HG02798 (cell line): ENCODE measurements at regions not wholly inside any gene's neighbourhood (a gene's known extent, or its start where the extent isn't known, plus 50 kb on each side); places are given as distances from the start of the nearest gene placed in this dataset.
"Not testable (repeated sequence)": the region's sequence is repeated elsewhere in the genome, so short reads cannot be mapped to it uniquely, and the experiment has no call there.

ENCODE experiments used
- ATAC-seq: cut with Tn5 transposase; IDR thresholded peaks from one replicate; pipeline ENCODE4 v1.9.1; 2021; ENCODE audit warnings: mild to moderate bottlenecking; ENCODE audit not compliant: unreplicated experiment, poor library complexity

DNA sequence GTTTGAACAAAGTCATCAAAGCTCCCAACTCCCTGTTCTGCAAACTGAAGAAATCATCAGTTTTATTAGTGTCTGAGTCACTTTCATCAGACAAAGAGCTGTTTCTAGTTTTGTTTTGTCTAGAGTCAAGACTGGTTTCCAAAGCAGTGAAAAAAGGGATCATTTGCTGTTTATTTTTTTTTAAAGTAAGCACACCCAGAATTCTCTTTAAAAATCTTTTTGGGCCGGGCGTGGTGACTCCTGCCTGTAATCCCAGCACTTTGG, 972.0 kb upstream of the CELF2 start:
- ATAC-seq = no peak

DNA sequence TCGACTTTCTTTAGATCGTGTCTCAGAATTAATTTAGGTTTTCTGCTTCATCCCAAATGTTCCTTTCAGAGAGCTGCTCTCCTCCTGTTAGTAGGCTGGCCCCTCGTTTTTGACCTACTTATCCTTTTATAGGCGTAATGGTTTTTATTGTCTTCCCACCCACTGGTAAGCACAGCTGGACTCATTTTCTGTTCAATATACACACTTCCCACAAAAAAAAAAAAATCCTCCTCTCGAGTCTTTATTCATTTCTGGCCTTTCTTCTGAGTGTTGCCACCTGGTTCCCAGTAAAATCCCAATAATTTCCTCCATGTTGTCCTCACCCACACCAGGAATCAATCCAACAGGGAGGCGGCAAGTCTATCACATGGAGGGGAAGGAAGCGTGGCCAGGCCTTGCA, 970.2 kb upstream of the CELF2 start:
- ATAC-seq = no peak

DNA sequence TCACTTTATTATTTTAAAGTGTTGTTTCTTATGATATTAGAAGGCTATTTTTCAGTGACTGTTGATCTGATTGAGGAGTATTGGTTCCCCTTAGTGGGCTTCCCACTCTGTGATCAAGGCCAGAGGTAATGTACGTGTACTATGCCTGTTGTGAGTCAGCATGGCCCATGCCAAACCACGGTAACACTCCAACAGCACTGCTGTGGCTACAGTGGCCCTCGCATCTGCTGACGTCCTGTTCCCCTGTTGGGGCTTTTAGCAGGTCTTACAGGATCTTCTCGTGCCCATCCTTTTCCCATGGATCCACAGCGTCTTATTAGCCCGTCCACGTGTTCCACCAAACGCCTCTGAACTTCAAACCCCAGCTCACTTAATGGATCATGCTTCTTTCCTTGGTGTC, 964.6 kb upstream of the CELF2 start:
- ATAC-seq = no peak

DNA sequence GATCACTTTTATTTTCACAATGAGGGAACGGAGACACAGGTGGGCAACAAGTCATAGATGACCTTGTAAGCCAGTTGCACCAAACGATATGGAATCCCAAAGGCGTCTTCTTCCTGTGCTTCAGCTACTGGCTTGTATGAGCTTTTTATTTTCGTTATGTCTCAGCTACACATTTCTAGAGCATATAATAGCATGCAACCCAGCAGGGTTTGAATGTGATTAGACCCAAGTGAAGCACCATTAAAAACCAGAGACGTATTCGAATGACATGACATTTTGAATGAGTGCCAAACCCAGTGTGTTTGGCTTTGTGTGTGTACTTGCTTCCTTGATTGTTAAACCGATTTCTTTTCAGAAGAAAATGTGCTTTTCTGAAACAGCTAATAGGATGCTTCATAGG, 963.2 kb upstream of the CELF2 start:
- ATAC-seq = no peak

DNA sequence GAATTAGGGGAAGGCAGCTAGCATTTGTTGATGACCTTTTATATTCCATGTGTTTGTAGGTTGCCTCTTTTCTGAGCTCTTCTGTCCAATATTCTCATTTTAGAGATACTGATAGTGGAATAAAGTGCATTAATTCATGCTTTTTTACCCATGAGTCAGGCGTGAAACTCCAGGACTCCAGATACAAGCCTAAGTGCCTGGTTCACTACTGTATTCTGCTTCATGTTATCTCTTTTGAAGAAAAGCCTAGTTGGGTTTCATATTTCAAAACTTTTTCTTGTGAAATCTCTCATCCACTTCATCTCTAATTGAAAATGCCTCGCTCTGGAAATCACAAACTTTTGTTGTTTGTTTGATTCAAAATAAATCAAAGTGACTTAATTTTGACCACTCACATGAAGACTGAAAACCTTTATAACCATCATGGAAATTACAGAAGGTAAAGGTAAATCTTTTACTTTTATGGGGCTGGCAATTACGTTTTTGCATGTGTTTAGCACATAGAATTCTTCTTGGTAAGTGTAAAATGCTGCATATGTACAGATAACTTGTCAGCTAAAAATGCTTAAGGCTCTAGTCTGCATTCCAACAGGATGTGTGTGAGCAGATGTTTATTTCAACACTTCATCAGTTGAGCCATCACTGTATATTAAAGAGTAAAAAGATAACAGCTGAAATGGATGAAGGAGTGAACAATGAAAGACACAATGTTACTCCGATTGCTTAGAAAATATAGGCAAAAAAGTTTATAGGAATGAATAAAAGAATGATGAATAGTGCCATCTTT, 961.8 kb upstream of the CELF2 start:
- no peak for ATAC-seq

DNA sequence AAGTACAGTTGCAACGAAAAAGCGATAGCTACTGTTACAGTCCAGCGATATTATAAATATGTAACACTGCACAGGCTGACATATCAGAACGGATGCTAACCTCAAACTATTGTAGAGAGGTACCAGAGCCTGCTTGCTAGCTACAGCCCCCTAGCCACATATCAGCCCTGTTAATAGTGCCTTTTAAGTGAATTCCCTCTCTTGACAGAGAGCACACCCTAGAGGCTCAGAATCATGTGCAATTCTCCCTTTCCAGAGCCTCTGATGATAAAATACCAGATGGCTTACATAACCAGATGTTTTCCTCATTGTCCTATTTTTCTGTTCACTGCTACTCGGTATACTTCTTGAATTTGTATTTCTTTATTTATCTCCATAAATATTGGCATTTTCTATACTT, 960.7 kb upstream of the CELF2 start:
- no peak for ATAC-seq

DNA sequence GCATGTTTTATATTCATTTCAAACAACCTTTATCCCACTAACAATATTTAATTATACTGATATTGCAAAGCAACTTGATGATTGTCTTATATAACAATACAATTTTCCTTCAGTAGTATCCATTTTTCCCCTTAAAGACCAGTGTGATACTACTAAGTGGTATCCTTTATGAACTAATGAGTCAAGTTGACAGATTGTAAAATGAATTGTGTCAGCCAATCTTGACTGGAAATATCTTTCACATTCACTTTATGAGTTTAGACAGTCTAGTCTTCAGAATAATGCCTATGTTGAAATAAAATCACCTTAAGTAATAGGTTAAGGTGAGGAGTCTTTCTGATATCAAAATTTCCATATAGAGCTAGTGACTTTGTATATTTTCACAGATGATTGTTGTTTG, 950.0 kb upstream of the CELF2 start:
- ATAC-seq = no peak

DNA sequence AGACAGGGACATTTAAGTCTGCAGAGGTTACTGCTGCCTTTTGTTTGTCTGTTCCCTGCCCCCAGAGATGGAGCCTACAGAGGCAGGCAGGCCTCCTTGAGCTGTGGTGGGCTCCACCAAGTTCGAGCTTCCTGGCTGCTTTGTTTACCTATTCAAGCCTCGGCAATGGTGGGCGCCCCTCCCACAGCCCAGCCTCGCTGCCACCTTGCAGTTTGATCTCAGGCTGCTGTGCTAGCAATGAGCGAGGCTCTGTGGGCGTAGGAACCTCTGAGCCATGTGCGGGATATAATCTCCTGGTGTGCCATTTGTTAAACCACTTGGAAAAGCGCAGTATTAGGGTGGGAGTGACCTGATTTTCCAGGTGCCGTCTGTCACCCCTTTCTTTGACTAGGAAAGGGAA, 942.8 kb upstream of the CELF2 start:
- not testable (repeated sequence) for ATAC-seq

DNA sequence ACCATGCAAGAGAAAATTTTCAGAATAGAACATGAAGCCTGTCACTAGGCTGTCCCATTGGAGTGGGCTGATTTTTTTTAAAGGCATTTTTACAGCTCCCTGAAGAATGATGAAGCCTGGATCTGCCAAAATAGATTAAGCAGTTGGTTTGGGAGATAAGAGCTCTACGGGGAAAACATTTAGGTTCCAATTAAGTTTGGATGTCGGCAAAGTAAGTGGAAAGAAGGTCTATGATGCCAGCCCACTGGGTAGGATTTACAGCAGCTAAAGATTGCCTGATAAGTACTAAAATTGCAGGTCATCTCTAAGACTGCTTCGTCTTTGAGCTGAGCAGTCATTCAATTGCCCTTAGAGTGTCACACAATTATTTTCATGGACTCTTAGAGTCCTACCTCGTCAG, 939.2 kb upstream of the CELF2 start:
- ATAC-seq = no peak

DNA sequence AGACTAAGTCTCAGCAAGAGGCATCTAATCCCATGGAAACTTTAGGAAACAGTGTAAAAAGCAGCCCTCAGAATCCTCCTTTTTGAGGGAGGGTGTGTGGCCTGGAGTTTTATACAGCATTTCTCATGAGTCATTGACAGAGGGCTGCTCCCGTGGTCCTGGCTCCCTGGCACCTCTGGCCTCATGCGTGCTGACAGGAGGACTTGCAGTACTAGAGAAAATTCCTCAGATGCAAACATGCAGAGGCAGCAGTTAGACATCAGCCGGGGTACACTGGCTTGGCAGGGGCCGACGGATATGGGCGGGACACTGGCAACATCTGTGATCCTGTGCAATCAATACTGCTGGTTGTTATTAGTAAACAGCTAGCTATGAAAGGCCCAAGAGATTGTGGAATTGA, 925.1 kb upstream of the CELF2 start:
- no peak for ATAC-seq

DNA sequence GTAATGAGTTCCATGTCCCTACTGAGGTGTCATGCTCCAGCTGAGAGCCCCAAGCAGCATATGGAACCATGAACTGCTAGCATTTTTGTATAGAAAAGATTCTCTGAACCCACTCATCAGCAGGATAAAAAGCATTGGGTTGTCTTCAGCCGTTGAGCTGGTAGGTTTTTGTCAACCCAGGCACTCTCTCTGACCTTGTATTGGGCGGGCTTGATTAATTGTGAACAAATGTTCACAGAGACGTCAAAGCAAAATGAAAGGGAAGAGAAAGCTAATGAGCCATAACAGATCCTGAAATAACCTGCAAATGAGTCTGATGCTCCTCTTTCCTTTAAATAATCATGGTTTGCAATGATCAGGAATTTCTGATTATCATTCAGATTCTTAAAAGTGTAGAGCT, 924.7 kb upstream of the CELF2 start:
- no peak for ATAC-seq

DNA sequence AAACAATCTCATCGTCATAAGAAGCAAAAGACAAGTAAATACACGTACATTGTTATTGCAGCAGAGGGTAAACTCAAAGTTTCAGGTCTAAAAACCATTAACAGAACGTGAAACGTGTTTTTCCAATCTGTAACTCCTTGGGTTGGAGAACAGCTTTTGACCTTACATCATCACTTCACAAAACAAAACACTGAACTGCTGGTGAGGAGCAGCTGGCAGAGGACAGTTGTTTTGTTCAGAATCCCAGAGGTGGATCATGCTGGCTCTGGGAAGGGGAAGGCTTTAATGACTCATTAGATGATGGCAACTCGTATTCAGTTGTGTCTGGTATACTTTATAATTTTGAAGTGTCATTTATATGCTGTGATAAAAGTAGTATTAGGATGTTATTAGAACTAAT, 923.0 kb upstream of the CELF2 start:
- ATAC-seq = no peak

DNA sequence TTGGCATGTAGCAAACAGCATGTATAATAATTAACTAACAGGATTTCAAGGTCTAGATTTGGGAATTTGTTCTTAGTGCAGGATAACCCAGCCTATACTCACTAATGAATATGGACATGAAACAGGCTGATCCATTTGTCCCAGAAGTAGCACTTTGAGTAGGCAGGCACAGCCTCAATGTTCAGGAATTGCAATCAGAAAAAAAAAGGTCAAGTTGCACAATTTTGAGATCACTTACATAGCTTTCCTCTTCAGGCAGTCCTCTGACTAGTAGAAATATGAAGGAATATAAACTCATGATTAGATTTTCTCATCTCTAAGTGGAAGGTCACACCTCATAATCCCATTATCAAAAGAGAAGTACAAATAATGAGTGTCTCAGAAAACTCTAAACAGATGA, 921.4 kb upstream of the CELF2 start:
- ATAC-seq = no peak

DNA sequence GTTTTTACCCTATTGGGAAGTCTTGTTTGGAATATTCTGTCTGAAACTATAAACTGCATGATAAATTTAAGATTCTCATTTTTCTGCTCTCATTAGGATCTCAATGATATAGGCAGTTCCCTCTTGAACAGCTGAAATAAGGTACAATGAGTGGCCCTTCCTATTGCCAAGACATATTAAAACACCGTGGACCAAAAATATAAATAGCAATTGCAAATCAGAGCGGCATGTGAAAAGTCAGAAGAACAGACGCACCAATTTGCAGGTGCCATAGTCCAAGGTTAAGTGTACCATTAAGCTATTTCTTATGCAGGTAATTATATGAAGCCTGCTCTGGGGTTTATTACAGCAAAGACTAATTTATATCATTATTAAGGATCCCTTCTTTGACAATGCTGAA, 920.8 kb upstream of the CELF2 start:
- no peak for ATAC-seq

DNA sequence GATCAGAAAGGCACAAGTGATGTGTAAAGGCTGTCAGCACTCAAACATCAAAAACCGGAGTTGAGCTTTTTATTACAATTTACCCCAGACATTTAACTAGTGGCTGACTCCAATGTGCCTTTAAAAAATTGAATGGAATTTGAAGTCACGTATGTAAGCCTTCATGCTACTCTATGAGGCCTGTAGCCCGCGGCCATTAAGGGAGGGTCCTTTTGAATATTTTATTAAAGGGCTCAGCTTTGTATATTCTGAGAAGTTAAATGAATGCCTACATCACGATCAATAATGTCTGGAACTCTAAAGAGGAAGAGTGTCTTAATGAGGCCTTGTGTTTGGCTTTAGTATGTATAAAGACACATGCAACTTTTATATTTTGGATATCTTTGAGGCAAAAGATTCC, 916.6 kb upstream of the CELF2 start:
- no peak for ATAC-seq

DNA sequence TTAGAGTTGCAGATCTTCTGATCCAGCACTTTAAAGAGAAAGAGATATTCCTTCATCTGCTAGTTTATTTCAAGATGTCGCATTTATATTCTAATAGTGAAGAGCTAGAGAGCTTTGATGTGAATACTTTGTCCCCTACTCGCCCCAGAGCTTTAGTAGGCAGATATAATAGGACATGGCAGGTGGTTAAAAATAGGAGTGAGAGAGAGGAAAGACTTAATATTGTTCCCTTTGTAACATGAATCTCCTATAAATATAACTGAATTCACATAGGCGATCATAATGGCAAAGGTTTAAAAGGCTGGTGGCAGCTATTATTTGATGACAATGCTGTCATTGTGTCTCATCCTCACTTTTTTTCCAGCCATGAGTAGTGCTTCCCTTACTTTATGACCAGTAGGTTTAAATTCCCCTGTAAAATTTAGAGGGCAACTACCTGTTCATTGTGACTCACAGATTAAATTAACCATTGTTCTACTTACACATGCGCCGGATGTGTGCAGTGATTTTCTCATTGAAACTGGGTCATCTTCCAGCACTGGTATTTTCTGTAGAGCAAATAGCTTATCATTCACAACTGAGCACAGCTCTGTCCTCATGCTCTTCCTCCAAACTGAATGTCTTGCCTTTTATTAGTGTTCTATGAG, 906.7 kb upstream of the CELF2 start:
- no peak for ATAC-seq

DNA sequence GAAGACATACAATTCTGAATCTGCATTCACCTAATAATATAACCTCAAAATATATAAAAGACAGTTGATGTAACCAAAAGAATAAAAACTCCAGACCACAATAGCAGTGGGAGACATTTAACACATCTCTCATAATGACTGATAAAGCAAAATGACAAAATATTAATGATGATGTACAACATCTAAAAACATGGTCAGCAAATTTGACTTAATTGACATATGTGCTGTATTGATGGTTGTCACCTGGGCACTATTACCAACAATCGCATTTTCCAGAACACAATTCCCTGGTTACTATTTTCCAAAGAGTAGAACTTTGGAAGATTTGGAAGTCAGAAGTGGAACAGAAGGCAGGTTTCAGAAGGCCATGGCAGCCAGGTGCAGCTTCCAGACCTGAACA, 899.5 kb upstream of the CELF2 start:
- ATAC-seq = no peak

DNA sequence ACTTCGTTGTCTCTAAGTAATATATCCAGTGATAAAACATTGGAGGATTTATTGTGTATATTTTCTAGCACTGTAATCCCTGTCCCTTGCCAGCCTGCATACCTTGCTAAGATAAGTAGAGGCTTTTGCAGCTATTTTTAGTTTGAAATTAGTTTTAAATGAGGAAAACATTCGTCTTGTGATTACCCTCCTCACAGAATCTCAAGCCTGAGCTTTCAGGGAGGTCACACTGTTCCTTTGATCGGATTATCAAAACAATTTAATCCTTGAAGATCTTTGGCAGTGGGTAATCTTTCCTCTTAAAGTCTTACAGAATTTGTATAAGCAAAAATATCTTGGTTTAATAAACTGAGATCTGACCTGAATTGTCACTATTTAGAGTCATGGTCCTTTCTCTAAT, 897.0 kb upstream of the CELF2 start:
- ATAC-seq = no peak

DNA sequence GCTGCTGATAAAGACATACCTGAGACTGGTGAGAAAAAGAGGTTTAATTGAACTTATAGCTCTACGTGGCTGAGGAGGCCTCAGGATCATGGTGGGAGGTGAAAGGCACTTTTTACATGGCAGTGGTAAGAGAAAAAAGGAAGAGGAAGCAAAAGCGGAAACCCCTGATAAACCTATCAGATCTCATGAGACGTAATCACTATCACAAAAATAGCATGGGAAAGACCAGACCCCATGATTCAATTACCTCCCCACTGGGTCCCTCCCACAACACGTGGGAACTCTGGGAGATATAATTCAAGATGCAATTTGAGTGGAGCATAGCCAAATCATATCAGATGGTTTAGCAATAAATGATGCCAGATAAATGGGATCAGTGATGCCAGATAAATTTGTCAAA, 892.0 kb upstream of the CELF2 start:
- ATAC-seq = no peak

DNA sequence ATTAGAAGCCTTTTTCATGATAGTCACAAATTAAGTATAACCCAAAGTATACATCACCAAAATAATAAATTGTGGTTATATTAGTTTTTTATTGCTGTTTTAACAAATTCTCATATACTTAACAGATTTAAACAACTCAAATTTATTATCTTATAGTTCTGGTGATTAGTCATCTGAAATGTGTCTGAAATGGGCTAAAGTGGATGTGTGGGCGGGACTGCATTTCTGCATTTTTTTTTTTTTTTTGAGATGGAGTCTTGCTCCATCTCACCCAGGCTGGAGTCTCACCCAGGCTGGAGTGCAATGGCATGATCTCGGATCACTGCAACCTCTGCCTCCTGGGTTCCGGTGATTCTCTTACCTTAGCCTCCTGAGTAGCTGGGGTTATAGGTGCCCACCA, 891.5 kb upstream of the CELF2 start:
- ATAC-seq = no peak

DNA sequence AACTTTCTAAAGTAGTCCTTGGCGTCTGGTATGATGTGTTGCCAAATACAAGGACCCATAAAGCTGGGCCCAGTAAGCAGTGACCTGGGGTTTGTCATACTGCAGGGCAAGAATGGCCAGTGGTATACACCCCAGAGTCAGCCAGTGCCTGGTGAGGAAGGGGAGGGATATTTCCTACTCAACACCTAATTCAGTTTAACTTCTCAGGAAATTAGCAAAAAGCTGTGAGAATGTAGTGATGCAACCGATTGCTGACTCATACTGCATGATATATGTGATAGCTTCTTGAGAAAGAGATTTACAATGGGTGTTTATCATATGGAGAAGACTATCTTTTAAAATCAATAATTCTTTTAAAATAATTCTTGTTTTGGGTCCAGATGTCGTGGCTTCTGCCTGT, 889.3 kb upstream of the CELF2 start:
- no peak for ATAC-seq

DNA sequence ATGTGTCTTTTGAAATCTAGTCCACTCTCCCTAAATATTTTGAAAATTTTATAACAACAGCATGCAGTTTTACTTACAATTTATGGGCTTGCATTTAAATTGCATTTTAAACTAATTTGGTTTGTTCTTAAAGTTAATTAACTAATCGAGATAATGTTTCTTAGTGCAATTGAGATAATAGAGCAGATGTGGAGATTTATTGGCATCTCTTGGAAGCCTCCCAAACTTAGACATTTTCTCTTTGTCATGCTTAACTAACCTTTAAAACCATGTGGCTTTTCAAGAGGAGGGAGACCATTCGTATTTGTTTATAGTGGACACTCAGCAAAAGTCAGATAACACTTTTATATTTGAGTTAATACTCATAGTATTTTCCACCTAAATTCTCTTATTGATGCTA, 887.0 kb upstream of the CELF2 start:
- ATAC-seq = no peak

DNA sequence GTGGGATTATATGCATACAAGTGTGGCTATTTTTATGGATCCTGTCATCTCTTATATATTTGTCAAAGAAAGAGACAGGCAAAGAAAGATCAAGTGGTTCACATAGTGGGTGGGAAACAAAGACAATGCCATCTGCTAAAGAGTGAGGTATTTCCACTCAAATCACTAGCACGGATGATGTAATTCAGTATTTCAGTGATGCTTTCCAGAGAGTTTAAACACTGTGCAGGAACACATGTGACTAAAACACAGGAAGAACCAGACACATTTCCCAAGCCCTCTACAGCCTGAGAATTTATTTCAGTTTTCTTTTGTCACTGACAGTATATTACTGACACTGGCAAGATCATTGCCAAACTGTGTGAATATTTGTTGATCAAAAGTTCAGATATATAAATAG, 885.7 kb upstream of the CELF2 start:
- ATAC-seq = no peak
